HL-60 (cell line): ENCODE measurements at regions not wholly inside any gene's neighbourhood (a gene's known extent, or its start where the extent isn't known, plus 50 kb on each side); places are given as distances from the start of the nearest gene placed in this dataset.

Source experiments
- POLR2AphosphoS5 ChIP-seq: IDR thresholded peaks from 2 replicates; pipeline ENCODE4 v1.6.1; 2012; ENCODE audit warnings: low read depth
- TF ChIP-seq, protein P1 (sequence below): IDR thresholded peaks from one replicate; pipeline ENCODE4 v1.5.1; 2011; ENCODE audit warnings: low read length, control low read depth, inconsistent platforms; ENCODE audit not compliant: insufficient read depth
- TF ChIP-seq, protein P2 (sequence below): IDR thresholded peaks from 2 replicates; pipeline ENCODE4 v1.6.1; 2012; ENCODE audit warnings: low read depth; ENCODE audit not compliant: insufficient replicate concordance

DNA sequence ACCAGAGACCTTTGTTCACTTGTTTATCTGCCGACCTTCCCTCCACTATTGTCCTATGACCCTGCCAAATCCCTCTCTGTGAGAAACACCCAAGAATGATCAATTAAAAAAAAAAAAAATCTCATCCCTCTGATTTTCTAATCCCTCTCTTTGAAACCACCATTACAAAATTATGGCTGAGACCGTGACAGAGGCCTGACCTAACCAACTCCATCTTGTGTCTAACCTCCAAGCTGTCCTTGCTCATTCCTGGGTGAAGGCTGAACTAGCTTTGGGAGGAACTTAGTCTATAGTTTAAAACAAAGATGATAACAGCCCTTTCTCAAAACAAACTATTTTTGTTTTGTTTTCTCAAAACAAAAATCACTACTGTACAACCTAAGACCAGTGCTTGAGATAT is 474.5 kb downstream of the TMEM114 start:
- no peak for TF ChIP-seq POLR2AphosphoS5
- TF ChIP-seq, protein P1, sequence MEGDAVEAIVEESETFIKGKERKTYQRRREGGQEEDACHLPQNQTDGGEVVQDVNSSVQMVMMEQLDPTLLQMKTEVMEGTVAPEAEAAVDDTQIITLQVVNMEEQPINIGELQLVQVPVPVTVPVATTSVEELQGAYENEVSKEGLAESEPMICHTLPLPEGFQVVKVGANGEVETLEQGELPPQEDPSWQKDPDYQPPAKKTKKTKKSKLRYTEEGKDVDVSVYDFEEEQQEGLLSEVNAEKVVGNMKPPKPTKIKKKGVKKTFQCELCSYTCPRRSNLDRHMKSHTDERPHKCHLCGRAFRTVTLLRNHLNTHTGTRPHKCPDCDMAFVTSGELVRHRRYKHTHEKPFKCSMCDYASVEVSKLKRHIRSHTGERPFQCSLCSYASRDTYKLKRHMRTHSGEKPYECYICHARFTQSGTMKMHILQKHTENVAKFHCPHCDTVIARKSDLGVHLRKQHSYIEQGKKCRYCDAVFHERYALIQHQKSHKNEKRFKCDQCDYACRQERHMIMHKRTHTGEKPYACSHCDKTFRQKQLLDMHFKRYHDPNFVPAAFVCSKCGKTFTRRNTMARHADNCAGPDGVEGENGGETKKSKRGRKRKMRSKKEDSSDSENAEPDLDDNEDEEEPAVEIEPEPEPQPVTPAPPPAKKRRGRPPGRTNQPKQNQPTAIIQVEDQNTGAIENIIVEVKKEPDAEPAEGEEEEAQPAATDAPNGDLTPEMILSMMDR = no peak
- TF ChIP-seq, protein P2, sequence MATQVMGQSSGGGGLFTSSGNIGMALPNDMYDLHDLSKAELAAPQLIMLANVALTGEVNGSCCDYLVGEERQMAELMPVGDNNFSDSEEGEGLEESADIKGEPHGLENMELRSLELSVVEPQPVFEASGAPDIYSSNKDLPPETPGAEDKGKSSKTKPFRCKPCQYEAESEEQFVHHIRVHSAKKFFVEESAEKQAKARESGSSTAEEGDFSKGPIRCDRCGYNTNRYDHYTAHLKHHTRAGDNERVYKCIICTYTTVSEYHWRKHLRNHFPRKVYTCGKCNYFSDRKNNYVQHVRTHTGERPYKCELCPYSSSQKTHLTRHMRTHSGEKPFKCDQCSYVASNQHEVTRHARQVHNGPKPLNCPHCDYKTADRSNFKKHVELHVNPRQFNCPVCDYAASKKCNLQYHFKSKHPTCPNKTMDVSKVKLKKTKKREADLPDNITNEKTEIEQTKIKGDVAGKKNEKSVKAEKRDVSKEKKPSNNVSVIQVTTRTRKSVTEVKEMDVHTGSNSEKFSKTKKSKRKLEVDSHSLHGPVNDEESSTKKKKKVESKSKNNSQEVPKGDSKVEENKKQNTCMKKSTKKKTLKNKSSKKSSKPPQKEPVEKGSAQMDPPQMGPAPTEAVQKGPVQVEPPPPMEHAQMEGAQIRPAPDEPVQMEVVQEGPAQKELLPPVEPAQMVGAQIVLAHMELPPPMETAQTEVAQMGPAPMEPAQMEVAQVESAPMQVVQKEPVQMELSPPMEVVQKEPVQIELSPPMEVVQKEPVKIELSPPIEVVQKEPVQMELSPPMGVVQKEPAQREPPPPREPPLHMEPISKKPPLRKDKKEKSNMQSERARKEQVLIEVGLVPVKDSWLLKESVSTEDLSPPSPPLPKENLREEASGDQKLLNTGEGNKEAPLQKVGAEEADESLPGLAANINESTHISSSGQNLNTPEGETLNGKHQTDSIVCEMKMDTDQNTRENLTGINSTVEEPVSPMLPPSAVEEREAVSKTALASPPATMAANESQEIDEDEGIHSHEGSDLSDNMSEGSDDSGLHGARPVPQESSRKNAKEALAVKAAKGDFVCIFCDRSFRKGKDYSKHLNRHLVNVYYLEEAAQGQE = no peak
